ENCODE measurements at regions not wholly inside any gene's neighbourhood (a gene's known extent, or its start where the extent isn't known, plus 50 kb on each side); places are given as distances from the start of the nearest gene placed in this dataset.

GRCh38 chr10:130492266-130492934 is 356.2 kb downstream of the GLRX3 start:
- no peak for DNase-seq (ENCODE audit: low read depth)
- TF ChIP-seq CTCF (conservative IDR thresholded peaks at IDR 0.05; ENCODE audit: low read depth, low read length) = no peak
- H3K4me3 ChIP-seq (ENCODE audit: low read depth, low read length) = no peak overlapping the region

GRCh38 chr10:130493021-130493420 is 356.8 kb downstream of the GLRX3 start:
- H3K4me3 ChIP-seq (ENCODE audit: low read depth, low read length) = no peak overlapping the region
- no peak for DNase-seq (ENCODE audit: low read depth)
- no peak for TF ChIP-seq CTCF (conservative IDR thresholded peaks at IDR 0.05; ENCODE audit: low read depth, low read length)

GRCh38 chr10:130493446-130494145 is 357.4 kb downstream of the GLRX3 start:
- DNase-seq (ENCODE audit: low read depth) = no peak
- no peak for TF ChIP-seq CTCF (conservative IDR thresholded peaks at IDR 0.05; ENCODE audit: low read depth, low read length)
- no peak overlapping the region for H3K4me3 ChIP-seq (ENCODE audit: low read depth, low read length)

GRCh38 chr10:130495116-130495862 is 359.1 kb downstream of the GLRX3 start:
- no peak for DNase-seq (ENCODE audit: low read depth)
- H3K4me3 ChIP-seq (ENCODE audit: low read depth, low read length) = no peak overlapping the region
- no peak for TF ChIP-seq CTCF (conservative IDR thresholded peaks at IDR 0.05; ENCODE audit: low read depth, low read length)

- DNase-seq (ENCODE audit: low read depth) = no peak
- TF ChIP-seq CTCF (conservative IDR thresholded peaks at IDR 0.05; ENCODE audit: low read depth, low read length) = no peak
These were observed 359.9 kb downstream of the GLRX3 start for GRCh38 chr10:130495891-130496636.

GRCh38 chr10:130497056-130498010 is 361.1 kb downstream of the GLRX3 start:
- H3K4me3 ChIP-seq (ENCODE audit: low read depth, low read length) = no peak overlapping the region
- DNase-seq (ENCODE audit: low read depth) = no peak
- no peak for TF ChIP-seq CTCF (conservative IDR thresholded peaks at IDR 0.05; ENCODE audit: low read depth, low read length)

More at GRCh38 chr10:130495891-130496636, 359.9 kb downstream of the GLRX3 start:
- no peak overlapping the region for H3K4me3 ChIP-seq (ENCODE audit: low read depth, low read length)

All from epithelial cell of proximal tubule (primary cell).